OCI-LY3 (cell line): ENCODE measurements at regions not wholly inside any gene's neighbourhood (a gene's known extent, or its start where the extent isn't known, plus 50 kb on each side); places are given as distances from the start of the nearest gene placed in this dataset.

Source experiments
- CTCF ChIP-seq: fragments of 200-600, 300-600 bp; sonication (generic); IDR thresholded peaks from 2 replicates; pipeline ENCODE4 v1.5.1; 2014; ENCODE audit warnings: antibody characterized with exemption, low read length, low read depth
- EZH2phosphoT487 ChIP-seq: fragments of 200-600 bp; shearing (Covaris generic); IDR thresholded peaks from 2 replicates; pipeline ENCODE4 v1.6.1; 2018; ENCODE audit warnings: antibody characterized with exemption, mixed run types, low read depth

- TF ChIP-seq CTCF, result no peak
- no peak for TF ChIP-seq EZH2phosphoT487
Observed at GRCh38 chr13:47094734-47095434, 198.0 kb upstream of the HTR2A start.
